GM23338 (cell line): ENCODE measurements at regions not wholly inside any gene's neighbourhood (a gene's known extent, or its start where the extent isn't known, plus 50 kb on each side); places are given as distances from the start of the nearest gene placed in this dataset.

Source experiments
- TF ChIP-seq, protein P1 (sequence below), 2 experiments: fragments of 200-600 bp in 1 of 2; sonication (generic) in 1 of 2; conservative IDR thresholded peaks; 2 replicates each; pipeline versions ENCODE4 v1.5.1 to v1.6.1; 2016 to 2017; ENCODE audit warnings: antibody characterized with exemption in 2 of 2, low read depth in 2 of 2, mild to moderate bottlenecking in 2 of 2, moderate library complexity in 1 of 2
- TF ChIP-seq, protein P2 (sequence below): IDR thresholded peaks from one replicate; pipeline ENCODE4 v1.6.1; 2018; ENCODE audit warnings: antibody characterized with exemption; ENCODE audit not compliant: unreplicated experiment

DNA sequence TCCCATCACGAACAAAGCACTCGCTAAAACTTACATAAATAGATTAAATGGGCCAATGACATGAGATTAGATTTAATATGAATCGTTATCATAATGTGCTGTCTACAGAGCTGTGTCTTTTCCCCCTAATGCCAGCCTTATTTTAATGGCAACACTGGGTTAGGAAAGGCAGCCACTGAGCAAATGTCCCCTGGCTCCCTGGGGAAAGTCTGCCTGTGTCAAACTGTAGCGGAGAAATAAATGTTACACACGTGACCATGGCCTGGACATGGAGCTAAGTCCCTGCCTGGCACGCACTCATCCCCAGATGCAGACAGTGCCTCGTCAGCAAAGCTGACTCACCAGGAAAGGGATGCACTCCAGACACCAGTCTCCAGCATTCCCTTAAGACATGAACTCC is 61.3 kb upstream of the SDK2 start:
- TF ChIP-seq, protein P1, sequence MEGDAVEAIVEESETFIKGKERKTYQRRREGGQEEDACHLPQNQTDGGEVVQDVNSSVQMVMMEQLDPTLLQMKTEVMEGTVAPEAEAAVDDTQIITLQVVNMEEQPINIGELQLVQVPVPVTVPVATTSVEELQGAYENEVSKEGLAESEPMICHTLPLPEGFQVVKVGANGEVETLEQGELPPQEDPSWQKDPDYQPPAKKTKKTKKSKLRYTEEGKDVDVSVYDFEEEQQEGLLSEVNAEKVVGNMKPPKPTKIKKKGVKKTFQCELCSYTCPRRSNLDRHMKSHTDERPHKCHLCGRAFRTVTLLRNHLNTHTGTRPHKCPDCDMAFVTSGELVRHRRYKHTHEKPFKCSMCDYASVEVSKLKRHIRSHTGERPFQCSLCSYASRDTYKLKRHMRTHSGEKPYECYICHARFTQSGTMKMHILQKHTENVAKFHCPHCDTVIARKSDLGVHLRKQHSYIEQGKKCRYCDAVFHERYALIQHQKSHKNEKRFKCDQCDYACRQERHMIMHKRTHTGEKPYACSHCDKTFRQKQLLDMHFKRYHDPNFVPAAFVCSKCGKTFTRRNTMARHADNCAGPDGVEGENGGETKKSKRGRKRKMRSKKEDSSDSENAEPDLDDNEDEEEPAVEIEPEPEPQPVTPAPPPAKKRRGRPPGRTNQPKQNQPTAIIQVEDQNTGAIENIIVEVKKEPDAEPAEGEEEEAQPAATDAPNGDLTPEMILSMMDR (conservative IDR thresholded peaks at IDR 0.05; ENCODE audit: low read depth in 2 of 2), result no peak
- TF ChIP-seq, protein P2, sequence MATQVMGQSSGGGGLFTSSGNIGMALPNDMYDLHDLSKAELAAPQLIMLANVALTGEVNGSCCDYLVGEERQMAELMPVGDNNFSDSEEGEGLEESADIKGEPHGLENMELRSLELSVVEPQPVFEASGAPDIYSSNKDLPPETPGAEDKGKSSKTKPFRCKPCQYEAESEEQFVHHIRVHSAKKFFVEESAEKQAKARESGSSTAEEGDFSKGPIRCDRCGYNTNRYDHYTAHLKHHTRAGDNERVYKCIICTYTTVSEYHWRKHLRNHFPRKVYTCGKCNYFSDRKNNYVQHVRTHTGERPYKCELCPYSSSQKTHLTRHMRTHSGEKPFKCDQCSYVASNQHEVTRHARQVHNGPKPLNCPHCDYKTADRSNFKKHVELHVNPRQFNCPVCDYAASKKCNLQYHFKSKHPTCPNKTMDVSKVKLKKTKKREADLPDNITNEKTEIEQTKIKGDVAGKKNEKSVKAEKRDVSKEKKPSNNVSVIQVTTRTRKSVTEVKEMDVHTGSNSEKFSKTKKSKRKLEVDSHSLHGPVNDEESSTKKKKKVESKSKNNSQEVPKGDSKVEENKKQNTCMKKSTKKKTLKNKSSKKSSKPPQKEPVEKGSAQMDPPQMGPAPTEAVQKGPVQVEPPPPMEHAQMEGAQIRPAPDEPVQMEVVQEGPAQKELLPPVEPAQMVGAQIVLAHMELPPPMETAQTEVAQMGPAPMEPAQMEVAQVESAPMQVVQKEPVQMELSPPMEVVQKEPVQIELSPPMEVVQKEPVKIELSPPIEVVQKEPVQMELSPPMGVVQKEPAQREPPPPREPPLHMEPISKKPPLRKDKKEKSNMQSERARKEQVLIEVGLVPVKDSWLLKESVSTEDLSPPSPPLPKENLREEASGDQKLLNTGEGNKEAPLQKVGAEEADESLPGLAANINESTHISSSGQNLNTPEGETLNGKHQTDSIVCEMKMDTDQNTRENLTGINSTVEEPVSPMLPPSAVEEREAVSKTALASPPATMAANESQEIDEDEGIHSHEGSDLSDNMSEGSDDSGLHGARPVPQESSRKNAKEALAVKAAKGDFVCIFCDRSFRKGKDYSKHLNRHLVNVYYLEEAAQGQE, result no peak
